Bronchial epithelial cell (primary cell): ENCODE measurements at regions not wholly inside any gene's neighbourhood (a gene's known extent, or its start where the extent isn't known, plus 50 kb on each side); places are given as distances from the start of the nearest gene placed in this dataset.
"Not testable (repeated sequence)": the region's sequence is repeated elsewhere in the genome, so short reads cannot be mapped to it uniquely, and the experiment has no call there.

Experiments used
- DNase-seq: peaks from one replicate; pipeline ENCODE4 v3.0.0-alpha.2; 2010; ENCODE audit warnings: low read depth
- FAIRE-seq: peaks from 2 replicates; lab custom pipeline; 2011; peaks lifted over from hg19 to GRCh38; lab: Jason Lieb, UNC
- H3K27me3 ChIP-seq: 2 replicates; pipeline ENCODE4 v1.5.1; 2011; ENCODE audit warnings: low read length; ENCODE audit not compliant: control insufficient read depth, insufficient read depth
- H3K36me3 ChIP-seq: 2 replicates; pipeline ENCODE4 v1.5.1; 2011; ENCODE audit warnings: low read length; ENCODE audit not compliant: control insufficient read depth, insufficient read depth
- H3K4me3 ChIP-seq: 2 replicates; pipeline ENCODE4 v1.5.1; 2011; ENCODE audit warnings: mild to moderate bottlenecking, low read depth, low read length, control low read depth
- TF ChIP-seq, protein P1 (sequence below): IDR thresholded peaks from 2 replicates; pipeline ENCODE4 v1.5.1; 2011; ENCODE audit warnings: mild to moderate bottlenecking, moderate library complexity, low read length, control low read depth, inconsistent platforms; ENCODE audit not compliant: insufficient read depth, severe bottlenecking

DNA sequence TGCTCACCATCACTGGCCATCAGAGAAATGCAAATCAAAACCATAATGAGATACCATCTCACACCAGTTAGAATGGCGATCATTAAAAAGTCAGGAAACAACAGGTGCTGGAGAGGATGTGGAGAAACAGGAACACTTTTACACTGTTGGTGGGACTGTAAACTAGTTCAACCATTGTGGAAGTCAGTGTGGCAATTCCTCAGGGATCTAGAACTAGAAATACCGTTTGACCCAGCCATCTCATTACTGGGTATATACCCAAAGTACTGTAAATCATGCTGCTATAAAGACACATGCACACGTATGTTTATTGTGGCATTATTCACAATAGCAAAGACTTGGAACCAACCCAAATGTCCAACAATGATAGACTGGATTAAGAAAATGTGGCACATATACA, 80.5 kb upstream of the C3orf49 start:
- FAIRE-seq, H3K27me3 ChIP-seq: not testable (repeated sequence)

DNA sequence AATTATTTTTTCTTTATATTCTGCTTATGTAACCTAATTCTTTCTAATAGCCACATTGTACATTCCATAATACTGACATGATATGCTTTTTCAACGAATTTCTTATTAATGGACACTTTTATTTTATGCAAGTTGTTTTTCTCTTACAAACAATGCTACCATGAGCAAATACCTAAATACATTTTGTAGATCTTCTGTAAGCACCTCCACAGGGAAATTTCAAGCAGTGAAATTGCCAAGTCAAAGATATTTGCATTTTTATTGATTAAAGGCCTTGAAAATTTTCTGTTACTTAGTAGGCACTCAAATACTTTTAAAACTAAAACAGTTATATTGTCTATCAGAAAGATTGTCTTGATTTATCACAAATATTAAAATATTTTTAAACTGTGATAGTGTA, 79.6 kb upstream of the C3orf49 start:
- H3K27me3 ChIP-seq = no peaks in the 10 kb centered on the region
- no peak overlapping the region for H3K4me3 ChIP-seq
- FAIRE-seq (no peak), DNase-seq (no peak)
- TF ChIP-seq, protein P1, sequence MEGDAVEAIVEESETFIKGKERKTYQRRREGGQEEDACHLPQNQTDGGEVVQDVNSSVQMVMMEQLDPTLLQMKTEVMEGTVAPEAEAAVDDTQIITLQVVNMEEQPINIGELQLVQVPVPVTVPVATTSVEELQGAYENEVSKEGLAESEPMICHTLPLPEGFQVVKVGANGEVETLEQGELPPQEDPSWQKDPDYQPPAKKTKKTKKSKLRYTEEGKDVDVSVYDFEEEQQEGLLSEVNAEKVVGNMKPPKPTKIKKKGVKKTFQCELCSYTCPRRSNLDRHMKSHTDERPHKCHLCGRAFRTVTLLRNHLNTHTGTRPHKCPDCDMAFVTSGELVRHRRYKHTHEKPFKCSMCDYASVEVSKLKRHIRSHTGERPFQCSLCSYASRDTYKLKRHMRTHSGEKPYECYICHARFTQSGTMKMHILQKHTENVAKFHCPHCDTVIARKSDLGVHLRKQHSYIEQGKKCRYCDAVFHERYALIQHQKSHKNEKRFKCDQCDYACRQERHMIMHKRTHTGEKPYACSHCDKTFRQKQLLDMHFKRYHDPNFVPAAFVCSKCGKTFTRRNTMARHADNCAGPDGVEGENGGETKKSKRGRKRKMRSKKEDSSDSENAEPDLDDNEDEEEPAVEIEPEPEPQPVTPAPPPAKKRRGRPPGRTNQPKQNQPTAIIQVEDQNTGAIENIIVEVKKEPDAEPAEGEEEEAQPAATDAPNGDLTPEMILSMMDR = no peak
- H3K36me3 ChIP-seq = no peaks in the 10 kb centered on the region

More for the DNA sequence above, 80.5 kb upstream of the C3orf49 start:
- not testable (repeated sequence) for H3K4me3 ChIP-seq, H3K36me3 ChIP-seq, DNase-seq

DNA sequence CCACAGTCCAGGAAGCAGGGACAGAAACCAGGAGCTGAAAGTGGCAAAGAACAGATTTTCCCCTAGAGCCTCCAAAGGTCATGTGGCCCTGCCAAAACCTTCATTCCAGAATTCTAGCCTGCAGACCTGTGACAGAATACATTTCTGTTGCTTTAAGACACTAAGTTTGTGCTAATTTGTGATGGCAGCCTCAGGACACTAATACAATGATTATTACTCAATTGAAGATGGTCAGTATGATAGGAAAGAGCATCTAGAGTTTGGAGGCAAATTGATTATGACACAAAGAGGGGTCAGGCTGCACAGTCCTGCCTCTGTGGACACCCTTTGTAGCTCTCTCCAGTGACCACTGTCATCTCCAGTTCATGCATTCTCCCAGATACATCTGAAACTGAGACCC, 79.0 kb upstream of the C3orf49 start:
- DNase-seq = no peak
- Histone ChIP-seq H3K36me3 (no peaks in the 10 kb centered on the region), H3K4me3 (no peak overlapping the region), H3K27me3 (no peaks in the 10 kb centered on the region)
- TF ChIP-seq, protein P1 = no peak
- FAIRE-seq = no peak

DNA sequence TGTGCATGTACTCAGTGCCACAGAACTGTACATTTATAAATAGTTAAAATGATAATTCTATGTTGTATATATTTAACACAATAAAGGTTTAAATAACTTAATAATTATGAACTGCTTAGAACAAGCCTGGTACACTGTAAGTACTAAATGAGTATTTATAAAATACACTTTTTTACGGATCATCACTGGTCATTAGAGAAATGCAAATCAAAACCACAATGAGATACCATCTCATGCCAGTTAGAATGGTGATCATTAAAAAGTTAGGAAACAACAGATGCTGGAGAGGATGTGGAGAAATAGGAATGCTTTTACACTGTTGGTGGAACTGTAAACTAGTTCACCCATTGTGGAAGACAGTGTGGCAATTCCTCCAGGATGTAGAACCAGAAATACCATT, 74.4 kb upstream of the C3orf49 start:
- DNase-seq, H3K4me3 ChIP-seq, H3K27me3 ChIP-seq, FAIRE-seq, H3K36me3 ChIP-seq: not testable (repeated sequence)

DNA sequence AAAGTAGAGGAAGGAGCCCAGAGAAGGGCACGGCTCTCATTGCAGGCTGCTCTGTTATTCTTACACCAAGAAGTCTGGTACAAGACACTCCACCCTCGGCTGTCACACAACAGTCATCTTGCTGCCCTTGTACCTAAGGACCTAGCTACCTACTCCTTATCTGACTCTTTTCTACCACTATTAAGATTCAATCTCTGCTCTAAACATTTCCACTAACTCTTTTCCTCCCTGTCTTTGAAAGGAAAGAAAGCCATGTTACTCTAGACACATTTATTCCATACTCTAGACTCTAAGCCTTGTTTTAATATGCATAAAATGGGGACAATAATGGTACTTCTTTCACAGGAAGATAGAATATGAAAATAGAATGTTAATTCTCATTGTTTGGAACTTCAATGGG, 73.3 kb upstream of the C3orf49 start:
- TF ChIP-seq, protein P1 = no peak
- Histone ChIP-seq H3K27me3 (no peaks in the 10 kb centered on the region), H3K4me3 (no peak overlapping the region), H3K36me3 (no peaks in the 10 kb centered on the region)
- no peak for FAIRE-seq
- no peak for DNase-seq

DNA sequence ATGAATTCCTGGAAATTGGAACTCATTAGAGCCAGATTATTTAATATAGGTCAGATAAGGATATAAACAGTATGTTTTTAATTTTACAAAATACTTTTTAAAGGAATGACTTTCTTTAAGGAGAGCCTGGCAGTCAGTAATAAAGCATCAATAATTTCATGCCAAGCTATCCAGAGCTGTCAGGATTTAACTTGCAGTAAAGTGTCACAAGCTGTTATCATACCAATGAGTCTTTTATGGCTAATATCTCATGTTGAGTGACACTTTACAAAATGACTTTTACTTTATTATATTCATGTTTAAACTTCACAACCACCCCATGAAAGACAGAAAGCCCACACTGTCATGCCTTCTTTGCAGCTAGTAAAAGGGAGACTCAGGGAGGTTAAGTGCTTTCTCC, 72.9 kb upstream of the C3orf49 start:
- Histone ChIP-seq H3K27me3 (no peaks in the 10 kb centered on the region), H3K36me3 (no peaks in the 10 kb centered on the region), H3K4me3 (no peak overlapping the region)
- DNase-seq (no peak), FAIRE-seq (no peak)
- TF ChIP-seq, protein P1 = no peak

DNA sequence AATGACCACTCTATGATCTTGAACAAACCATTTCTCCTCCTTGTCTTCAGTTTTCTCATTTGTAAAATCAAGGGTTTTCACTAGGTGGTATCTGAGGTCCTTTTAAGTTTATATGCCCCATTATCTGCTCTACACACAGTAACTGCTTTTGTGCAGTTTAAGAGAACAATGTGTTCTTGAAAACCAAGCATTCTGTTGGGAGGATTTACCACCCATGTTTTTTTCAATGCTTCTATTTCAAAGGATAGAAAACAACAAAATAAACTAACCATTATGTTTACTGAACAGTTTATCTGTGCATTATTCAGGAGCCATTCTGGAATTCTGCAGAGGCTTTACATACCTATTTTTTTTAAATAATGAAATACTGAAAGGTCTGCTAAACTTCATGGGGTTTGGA, 67.6 kb upstream of the C3orf49 start:
- H3K36me3 ChIP-seq = no peaks in the 10 kb centered on the region
- no peak overlapping the region for H3K4me3 ChIP-seq
- FAIRE-seq (no peak), DNase-seq (no peak)
- TF ChIP-seq, protein P1 = no peak
- no peaks in the 10 kb centered on the region for H3K27me3 ChIP-seq
